HG03432 (cell line): ENCODE measurements at regions not wholly inside any gene's neighbourhood (a gene's known extent, or its start where the extent isn't known, plus 50 kb on each side); places are given as distances from the start of the nearest gene placed in this dataset.
"Not testable (repeated sequence)": the region's sequence is repeated elsewhere in the genome, so short reads cannot be mapped to it uniquely, and the experiment has no call there.

Experiments used
- ATAC-seq: cut with Tn5 transposase; IDR thresholded peaks from one replicate; pipeline ENCODE4 v1.9.1; 2021; ENCODE audit warnings: mild to moderate bottlenecking, moderate library complexity; ENCODE audit not compliant: unreplicated experiment

- no peak for ATAC-seq
Measured at GRCh38 chr7:67866812-67867211, 870.2 kb downstream of the TYW1 start.

DNA sequence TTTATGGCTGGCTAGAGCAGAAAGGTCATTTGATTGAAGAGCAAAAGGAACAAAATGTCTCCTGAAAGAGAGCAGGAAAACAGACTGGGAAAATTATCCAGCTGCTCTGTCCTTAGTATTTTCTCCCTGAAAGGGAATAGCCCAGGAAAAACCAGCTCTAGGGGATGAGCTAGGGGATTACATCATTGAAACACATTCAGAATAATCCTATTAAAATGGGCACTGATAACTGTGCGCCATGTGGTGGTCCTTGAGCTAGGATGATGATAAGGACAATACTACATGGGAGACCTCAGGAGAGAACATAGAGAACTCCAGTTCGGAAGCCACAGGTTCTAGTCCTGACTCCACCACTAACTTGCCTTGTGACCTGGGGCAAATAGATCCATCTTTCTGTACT lies 873.8 kb downstream of the TYW1 start:
- ATAC-seq: no peak

- ATAC-seq: no peak
Measured at GRCh38 chr7:67875558-67875957, 878.9 kb downstream of the TYW1 start.

DNA sequence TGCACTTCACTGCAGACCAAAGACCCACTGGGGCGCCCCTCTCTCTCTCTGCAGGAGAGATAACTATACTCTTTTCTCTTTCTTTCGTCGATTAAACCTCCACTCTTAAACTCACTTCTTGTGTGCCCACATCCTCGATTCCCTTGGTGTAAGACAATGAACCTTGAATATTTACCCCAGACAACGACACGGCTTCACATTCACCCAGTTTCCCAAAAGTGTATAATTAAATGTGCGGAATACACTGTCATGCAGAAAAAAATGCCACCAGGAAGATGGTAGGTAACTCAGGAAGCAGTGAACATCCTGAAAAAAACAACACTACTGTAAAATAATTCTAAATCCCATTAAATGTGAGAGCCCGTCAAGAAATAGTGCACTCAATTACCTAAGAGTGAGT lies 882.2 kb downstream of the TYW1 start:
- no peak for ATAC-seq

GRCh38 chr7:67882843-67883242 lies 886.2 kb downstream of the TYW1 start:
- ATAC-seq: no peak

GRCh38 chr7:67890316-67890715 lies 893.7 kb downstream of the TYW1 start:
- ATAC-seq: no peak

DNA sequence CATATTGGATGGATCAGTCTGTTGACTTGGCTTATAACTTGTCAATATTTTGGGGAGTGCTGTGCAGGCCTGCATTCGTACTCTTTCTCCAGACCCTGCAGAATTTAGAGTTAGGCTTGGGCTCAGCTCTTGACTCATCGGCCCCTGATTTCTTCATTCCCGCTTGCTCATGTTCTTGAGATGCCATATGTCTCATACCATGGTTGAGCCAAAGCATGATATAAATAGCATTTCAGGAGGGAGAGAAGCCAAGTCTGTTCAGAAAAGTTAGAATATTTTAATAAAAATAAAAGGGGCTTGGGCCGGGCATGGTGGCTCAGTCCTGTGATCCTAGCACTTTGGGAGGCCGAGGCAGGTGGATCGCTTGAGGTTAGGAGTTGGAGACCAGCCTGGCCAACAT lies 898.1 kb downstream of the TYW1 start:
- ATAC-seq: no peak

- ATAC-seq: no peak
Measured at GRCh38 chr7:67896721-67897120, 900.1 kb downstream of the TYW1 start.

DNA sequence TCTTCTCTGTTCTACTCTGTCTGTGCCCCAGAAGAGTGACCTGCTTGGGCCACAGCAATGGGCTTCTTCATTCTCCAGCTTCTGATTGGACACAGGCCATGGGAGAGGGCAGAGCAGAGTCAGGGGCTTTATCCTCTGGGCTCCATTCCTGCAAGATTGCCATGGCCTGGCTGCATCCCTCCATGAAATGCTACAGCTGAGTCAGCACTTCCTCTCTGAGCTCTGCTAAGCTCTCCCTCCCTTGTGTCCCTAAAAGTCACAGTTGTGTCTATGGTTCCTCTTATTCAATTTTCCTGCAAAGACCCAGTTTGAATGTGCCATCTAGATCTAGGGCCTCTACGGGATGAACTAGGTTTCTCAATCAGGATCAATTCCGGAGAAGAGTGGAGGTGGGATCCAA lies 903.8 kb downstream of the TYW1 start:
- no peak for ATAC-seq

- no peak for ATAC-seq
Measured at GRCh38 chr7:67901808-67902480, 905.3 kb downstream of the TYW1 start.

DNA sequence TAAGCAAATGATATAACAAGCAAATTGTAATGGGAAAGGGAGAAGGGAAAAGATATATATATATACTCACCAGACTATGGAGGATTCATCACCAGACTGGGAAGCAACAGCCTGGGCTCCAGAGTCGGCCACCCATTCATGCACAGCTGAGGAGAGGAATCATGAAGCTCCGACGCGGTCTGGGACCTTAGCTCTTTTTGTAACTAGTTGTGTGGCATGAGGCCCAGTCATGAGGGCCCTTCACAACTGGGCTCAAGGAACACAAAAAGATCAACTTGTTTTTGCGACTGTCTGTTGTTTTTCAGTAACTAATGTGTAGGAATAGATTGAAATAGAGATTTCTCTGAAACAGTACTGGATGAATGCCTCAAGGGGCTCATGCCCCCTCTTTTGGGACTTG lies 911.2 kb downstream of the TYW1 start:
- ATAC-seq: no peak

- no peak for ATAC-seq
Measured at GRCh38 chr7:67912437-67912836, 915.8 kb downstream of the TYW1 start.

- ATAC-seq: no peak
Measured at GRCh38 chr7:67913604-67914003, 917.0 kb downstream of the TYW1 start.

DNA sequence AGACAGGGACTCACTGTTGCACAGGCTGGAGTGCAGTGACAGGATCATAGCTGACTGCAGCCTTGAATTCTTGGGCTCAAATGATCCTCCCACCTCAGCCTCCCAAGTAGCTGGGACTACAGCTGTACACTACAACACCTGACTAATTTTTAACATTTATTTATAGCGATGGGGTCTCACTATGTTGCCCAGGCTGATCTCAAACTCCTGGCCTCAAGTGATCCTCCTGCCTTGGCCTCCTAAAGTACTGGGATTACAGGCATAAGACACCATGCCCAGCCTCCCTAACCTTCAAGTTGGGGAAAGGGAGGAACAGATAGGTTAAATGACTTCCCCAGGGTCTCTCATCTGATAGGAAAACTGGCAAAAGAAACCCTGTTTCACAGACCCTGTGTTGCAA lies 919.5 kb downstream of the TYW1 start:
- ATAC-seq: not testable (repeated sequence)

- ATAC-seq: no peak
Measured at GRCh38 chr7:67916571-67917436, 920.2 kb downstream of the TYW1 start.

- ATAC-seq: no peak
Measured at GRCh38 chr7:67917437-67917755, 920.8 kb downstream of the TYW1 start.

GRCh38 chr7:67918158-67918557 lies 921.5 kb downstream of the TYW1 start:
- no peak for ATAC-seq

DNA sequence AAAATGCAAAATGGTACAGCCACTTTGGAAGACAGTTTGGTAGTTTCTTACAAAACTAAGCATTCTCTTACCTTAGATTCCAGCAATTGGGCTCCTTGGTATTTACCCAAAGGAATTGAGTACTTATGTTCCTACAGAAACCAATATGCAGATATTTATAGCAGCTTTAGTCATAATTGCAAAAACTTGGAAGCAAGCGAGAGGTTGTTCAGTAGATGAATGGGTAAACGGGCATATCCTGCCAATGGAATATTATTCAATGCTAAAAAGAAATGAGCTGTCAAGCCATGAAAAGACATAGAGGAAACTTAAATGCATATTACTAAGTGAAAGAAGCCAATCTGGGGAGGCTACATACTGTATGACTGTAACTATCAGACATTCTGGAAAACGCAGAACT lies 926.7 kb downstream of the TYW1 start:
- ATAC-seq: no peak

- no peak for ATAC-seq
Measured at GRCh38 chr7:67928141-67928540, 931.5 kb downstream of the TYW1 start.

GRCh38 chr7:67936447-67936846 lies 939.8 kb downstream of the TYW1 start:
- not testable (repeated sequence) for ATAC-seq

DNA sequence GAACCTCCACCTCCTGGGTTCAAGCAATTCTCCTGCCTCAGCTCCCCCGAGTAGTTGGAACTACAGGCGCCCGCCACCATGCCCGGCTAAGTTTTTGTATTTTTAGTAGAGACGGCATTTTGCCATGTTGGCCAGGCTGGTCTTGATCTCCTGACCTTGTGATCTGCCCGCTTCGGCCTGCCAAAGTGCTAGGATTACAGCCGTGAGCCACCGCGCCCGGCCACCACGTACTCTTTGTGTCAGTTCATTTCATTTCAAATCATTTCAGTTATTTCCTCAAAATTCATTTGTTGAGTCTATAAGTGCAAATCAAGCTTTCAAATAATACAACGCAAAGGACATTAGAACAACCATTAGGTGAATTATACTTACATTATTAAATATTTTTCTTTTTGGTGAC lies 943.8 kb downstream of the TYW1 start:
- ATAC-seq: no peak

DNA sequence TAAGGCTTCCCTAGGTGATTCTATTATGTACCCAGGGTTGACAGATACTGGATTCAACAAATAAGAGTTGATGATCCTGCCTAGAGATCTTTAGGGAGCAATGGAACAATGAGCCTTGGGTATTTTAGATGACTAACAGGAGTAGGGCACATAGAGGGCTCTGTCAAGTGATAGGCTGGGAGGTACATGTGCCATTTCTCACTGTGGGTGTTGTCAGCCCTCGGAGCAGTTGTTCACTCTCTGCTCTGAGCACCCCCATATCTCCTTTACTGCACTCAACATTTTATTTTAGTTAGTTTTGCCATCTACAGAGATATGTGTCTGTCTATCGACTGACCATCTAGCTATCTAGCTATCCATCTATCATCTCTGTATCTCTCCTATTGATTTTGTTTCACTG lies 950.6 kb downstream of the TYW1 start:
- ATAC-seq: no peak

DNA sequence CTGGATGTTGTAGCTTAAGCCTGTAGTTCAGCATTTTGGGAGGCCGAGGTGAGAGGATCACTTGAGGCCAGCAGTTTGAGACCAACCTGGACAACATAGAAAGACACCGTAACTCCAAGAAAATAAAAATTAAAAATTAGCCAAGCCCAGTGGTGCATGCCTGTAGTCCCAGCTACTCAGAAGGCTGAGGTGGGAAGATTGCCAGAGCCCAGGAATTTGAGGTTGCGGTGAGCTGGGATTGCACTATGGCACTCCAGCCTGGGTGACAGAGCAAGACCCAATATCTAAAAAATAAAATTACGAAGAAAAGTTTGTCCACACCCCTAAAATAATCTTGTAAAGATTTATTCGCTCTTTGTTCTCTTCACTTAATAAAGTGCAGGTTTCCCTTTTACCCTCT lies 951.0 kb downstream of the TYW1 start:
- ATAC-seq: no peak
